HTR-8/SVneo (cell line): ENCODE measurements at regions not wholly inside any gene's neighbourhood (a gene's known extent, or its start where the extent isn't known, plus 50 kb on each side); places are given as distances from the start of the nearest gene placed in this dataset.

Experiments
- DNase-seq: peaks from one replicate; pipeline ENCODE4 v3.0.0; 2011; ENCODE audit warnings: low spot score, mixed read lengths; ENCODE audit not compliant: insufficient read length
- FAIRE-seq: peaks from 2 replicates; lab custom pipeline; 2011; peaks lifted over from hg19 to GRCh38; lab: Jason Lieb, UNC

DNA sequence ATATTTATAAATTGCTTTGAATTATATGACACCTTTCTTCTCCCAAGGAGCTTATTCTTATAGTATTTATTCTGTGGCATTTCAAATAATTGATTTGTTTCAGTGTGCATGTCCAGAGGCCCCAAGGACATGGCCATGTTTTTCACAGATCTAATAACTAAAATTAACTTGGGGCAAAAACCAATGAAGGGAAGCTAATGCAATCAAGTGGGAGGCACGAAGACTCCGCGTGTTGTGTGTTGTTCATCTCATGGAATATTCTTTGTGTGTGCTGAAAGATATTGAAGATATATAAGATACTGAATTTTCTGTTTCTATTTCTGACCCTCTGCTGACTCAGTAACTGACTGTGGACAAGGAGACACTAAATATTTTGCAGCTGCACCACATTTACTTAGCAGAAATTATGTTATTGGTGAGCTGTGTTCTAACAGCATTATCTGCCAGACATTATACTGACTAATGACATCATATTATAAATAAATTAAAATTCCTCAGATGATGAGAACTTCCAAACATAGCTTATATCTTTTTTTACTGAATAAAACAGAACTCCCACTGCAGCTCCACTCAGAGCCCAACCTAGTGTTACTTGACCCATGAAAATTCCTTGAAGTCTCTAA is 519.3 kb upstream of the CXADR start:
- FAIRE-seq (no peak), DNase-seq (no peak)

DNA sequence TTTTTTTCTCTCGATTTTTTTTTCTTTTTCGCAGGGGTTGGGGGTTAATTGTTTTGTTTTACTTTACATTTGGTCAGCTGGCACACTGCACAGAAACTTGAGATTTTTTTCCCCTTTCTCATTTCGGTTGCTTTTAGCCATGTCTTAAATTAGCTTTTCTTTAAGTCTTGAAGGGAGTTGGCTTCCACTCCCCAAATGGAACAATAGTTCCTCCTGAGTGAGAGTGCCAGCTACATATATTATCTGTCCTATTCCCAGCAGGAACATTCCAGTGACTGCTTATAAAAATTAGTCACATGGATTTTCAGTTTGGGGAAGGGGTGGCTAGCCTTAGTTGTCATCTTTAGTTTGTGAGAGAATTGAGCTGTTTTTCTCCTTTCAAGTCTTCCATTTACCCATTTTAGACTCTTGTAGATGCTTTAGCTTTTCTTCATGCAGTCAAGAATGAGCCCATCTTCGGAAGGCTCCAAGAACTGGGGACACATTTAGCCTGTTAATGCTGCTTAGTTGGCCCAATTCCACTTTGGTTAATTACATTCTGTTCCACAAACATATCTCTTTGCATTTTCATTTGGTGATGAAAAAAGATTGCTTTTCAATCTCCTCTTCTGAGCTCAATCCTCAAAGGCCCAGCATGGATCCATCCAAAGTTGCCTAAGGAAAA is 510.1 kb upstream of the CXADR start:
- DNase-seq (no peak), FAIRE-seq (no peak)

DNA sequence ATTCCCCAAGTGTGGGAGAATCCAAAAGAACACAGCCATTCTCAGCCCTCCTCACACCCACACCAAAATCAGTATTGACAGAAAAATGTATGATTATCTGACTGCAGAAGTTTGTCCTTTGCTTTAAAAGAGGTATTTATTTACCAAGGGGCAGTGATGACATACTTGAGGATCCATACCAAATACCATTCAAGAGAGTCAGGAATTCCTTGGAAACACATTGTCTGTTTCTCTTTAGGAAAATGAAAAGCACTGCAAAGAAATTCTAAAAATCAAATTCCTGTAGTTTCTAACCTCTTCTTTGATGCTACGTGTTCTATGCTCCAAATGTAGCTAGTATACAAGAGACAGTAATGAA is 509.6 kb upstream of the CXADR start:
- DNase-seq (peak; percentile 5), FAIRE-seq (no peak)

DNA sequence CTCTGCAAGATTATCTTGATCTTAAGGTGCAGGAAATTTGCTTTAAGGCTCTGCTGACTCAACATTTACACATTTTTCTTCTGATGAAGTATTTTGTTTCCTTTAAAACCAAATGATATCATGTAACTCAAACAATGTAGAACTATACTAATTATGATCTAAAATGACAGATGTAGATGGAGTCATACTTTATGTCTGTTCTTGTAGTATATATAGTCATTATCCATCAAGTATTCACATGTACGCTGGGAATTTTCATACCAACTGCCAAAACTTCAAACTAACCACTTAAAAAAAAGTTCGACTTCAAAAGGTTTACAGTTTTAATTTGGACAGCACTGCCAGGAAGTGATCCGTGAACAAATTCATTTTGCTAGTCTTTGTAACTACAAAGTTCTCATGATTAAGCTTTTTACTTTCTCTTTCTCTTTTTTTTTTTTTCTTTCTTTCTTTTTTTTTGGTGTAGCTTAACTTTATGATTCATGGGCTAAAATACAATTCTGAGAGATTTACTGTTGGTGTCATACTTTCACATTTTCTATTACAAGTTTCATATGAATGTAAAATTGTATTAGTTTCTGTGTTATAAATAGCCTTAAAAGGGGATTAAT is 509.0 kb upstream of the CXADR start:
- FAIRE-seq (no peak), DNase-seq (no peak)

DNA sequence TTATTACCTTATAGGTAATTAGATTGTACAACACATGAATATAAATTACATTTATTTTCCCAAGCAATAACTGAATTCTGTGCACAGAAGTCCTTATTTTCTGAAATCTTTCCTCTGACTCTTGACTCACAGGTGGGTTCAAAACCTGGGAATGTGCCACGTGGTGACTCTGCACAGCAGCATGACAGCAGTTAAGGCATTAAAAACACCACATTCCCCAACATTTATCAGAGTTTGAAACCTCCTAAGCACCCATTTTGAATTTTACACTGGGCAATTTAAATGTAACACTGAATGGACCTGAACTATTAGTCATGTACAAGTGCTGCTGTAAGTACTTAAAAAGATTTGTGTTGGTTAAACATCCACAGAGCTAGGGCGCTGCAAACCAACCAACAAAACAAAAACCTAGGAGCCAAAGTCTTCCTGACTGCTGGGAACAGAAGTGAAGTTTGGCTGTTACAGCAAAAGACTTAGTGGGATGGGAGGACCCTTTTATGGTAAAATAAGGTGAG is 480.6 kb upstream of the CXADR start:
- no peak for DNase-seq
- FAIRE-seq = no peak

DNA sequence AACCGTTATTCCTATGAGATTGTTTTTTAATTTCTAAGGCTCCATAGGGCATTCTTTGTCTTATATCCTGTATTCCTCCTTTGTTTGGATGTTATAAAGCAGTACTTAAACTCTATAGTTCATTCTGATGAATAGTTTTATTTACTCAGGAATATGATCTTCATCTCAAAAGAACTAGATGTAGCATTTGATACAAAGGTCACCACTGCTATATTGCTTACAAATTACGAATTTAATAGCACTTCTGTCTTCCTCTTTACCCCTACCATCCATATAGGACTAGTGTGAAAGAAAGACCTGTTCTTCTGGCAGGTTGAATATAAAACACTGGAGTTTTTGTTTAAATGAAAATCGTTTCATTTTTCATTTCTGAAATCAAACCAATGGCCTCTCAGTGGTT is 468.1 kb upstream of the CXADR start:
- no peak for FAIRE-seq

DNA sequence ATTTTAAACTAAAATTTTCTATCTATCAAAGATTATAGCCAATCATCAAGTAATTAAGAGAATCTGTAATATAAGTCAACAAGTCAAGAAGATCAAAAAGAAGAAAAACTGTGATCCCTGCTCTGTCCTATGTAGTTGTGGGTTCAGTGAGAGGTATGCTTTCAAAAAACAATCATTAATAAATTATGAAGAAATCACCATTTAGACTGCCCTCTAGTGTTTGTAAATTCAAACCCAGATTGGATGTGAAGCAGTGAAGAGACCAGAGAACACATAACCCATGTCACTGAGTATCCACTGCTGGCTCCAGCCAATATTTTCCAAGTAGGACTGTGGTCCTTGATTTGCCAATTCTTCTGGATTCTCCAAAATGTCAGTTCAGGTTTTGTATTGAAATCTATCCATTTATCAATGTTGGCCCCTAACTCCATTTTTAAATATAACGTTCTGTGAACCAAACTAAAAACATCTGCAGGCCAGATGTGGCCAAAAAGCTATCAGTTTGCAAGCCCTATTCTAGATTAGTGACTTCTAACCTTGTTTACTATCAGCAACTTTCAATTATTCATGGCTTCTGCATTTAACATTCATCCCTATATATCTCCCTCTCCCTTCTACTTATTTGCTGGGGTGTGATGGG is 467.5 kb upstream of the CXADR start:
- DNase-seq = peak; percentile 14

More for the DNA sequence above, 468.1 kb upstream of the CXADR start:
- no peak for DNase-seq

DNA sequence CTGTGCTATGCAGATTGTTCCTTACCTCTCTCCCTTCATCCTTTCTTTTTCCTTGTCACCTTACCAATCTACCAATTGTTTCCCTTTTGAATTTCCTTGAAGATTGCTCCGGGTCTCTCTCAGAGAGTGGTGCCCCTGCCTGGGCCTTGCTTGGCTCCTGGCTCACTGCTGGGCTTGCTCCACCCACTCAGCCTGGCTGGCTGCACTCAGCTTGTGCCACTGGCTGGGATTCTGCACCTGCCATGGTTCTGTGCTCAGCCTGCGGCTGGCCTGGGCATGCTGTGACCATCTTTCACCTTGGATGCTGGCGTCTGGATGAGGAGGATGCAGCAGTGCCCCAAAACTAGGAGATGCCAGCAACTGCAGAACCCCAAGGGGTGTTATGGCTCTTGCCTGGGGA is 463.9 kb upstream of the CXADR start:
- FAIRE-seq = no peak
- no peak for DNase-seq

More for the DNA sequence above, 467.5 kb upstream of the CXADR start:
- no peak for FAIRE-seq

DNA sequence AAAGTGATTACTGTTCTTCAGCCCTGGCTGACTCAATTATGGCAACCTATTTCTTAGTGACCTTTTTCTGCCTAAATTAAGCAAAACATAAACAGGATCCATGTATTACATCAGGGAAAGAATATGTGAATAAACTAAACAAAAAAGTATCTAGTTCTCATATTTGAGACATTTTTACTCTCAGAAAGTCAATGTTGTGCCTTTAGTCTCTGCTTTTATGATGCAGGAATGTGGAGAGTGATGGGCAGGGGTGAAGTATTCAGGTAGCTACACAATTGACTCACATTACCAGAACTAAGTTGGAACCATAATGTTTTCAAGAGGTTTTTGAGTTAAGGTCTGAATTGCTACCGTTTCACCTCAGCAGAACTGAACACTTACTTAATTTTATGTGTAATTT is 462.7 kb upstream of the CXADR start:
- no peak for DNase-seq
- FAIRE-seq = no peak

DNA sequence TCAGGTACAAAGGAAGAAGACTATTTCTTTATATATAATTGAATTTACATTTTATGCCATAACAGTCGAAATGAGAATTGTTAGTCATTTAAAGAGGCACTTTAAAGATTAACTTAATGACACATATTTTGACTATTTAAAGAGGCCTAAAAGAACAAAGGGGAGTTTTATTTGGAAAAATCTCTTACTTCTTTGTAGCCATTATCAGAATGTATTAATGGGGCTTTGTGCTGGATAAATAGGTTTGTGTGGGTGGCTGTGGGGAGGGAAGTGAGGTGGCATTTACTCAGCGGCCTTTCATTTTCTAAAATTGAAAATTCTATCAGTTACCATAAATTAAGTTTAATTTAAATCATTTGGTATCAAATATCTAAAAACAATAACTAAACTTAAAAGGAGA is 462.2 kb upstream of the CXADR start:
- no peak for DNase-seq
- no peak for FAIRE-seq

DNA sequence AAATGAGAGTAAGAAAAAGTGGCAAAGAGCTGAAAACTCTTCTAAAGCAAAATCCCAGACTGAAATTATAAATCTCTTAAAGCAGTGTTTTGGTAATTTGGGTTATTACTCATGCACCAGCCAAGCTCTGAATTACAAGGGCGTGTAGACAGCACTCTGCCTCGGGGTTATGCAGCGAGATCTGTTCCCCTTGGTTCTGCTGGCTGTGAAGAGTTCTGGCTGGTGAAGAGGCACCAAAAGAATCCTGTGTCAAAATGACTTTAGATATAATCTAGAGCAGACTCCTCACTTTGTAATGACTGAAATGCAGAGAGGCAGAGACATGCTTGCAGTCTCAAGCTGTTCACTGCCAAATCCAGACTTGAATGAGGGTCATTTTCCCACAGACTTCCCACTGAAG is 461.8 kb upstream of the CXADR start:
- DNase-seq (no peak), FAIRE-seq (no peak)

DNA sequence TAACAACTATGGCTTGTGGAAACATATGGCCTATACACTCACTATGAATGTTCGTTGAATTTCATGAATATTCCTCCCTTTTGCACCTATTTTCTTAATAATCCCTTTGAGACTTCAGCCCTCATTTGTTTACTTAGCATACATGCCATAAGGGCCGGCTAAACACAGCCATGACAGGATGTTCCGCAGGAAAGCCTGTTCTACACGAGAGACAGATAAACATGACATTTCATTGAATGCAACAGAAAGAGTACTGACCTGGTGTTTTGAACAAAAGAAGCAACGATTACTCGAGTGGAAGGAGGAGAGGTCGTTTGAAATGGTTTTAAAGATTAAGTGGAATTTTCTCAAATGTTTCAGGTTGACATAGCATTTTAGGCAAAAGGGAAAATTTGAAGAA is 459.5 kb upstream of the CXADR start:
- DNase-seq = no peak
- no peak for FAIRE-seq

DNA sequence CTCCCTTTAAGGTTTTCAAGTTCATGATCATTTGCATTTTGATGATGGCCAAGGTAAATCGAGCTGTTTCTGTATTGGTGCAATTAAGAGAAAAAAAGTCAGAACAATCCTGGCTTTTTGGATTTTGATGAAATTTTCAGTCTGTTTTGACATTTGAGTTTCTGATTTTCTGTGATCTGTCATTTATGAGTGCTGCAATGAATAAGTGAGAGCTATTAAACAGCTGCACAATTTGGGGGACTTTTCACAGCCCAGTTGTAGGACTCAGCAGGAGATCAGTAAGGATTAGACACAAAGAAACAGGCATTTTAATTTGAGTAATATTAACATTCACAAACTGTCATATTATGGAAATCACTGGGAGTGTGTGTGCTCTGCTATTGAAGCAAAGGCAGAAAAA is 452.9 kb upstream of the CXADR start:
- DNase-seq (no peak), FAIRE-seq (no peak)

DNA sequence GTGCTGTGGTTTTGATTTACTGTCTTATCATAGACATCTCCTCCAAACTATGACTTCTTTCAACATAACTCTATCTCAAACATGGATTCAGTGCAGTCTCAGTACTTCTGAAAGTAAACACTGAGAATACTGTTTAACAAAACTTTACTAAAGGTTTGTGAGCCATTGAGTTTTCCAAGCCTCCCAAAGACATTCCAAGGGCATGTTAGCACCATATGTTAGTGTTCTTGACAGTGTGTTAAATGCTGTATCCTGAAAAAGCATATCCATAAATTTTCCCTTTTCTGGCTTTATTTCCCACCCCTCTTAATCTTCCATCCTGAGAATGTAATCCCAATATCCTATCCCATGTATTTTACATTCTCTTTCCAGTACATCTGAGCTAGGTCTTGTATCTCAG is 446.8 kb upstream of the CXADR start:
- no peak for FAIRE-seq
- no peak for DNase-seq

DNA sequence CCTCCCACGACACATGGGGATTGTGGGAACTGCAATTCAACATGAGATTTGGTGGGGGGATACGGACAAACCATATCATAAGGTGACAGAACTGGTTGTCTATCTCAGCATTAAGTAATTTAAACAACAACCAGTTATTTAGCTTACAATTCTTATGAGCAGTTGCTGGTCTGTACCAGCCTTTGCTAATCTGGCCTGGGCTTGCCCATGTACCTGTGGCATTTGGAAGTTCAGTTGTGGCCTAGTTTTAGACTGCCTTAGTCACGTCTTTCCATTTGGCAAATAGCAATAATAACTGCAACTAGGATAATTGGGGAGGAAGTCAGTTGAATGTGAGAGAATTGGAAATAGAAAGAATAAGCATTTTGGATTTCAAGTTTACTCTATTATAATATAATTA is 441.8 kb upstream of the CXADR start:
- FAIRE-seq = no peak

DNA sequence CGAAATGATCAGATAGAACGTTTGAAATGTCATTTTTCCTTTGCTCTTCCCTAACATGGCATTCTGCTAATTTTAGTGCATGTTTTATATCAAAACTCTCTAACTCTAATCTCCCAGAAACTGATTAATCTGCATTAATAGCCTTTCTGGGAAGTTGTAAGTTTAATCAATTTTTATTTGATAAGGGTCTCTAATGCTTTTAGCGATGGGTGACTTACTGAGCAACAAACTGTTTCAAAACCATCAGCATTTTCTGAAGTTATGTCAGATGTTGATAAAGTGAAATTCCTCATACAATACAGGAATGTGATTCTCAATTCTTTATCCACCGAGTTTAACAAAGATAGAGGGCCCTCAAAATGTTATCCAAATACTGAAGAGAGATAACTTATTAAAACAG is 431.6 kb upstream of the CXADR start:
- DNase-seq (no peak), FAIRE-seq (no peak)

More for the DNA sequence above, 441.8 kb upstream of the CXADR start:
- DNase-seq = no peak

DNA sequence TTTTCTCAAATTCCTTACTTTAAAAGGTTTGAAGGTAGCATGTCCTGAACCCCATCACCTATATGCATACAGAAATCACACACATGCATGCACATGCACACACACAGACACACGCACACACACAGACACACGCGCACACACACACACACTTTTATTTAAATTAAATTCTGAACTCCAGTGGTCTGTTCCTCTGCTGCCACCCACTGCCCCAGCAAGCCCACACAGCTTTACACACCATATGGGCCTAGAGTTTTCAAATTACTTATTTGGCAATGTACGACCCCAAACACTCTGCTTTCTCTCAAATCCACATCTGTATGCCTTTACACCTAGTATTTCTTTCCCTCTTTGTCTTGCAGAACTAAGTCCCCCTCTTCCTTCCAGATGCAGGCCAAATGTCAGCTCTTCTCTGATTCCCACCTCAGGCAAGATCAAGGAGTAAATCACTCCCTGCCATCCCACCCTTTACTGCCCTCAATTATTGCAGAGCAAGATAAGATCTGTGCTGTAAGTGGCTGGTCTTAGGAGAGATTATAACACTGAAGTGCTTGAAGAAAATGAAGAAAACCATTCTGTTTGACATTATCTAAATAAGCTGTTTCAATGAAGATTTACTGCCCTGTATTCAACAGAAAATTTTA is 429.9 kb upstream of the CXADR start:
- FAIRE-seq = peak; percentile 44

DNA sequence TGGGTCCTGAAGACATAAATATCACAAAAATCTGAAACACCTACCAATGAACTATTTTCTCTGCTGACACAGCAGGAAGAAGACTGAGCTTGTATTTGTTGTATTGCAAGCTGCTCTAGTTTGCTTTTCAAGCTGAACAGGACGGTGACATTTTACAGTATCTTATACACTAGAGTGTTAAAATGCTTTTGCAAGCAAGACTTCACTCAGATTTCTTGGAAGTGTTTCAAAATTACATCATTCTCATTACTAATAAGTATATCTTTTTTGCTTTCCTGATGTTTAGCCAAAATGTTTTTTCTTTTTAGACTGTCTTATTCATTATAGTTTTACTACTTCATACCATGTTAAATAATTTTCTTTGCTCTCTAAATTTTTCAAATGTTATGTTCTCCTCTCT is 427.1 kb upstream of the CXADR start:
- no peak for DNase-seq
- no peak for FAIRE-seq

More for the DNA sequence above, 429.9 kb upstream of the CXADR start:
- DNase-seq = no peak

DNA sequence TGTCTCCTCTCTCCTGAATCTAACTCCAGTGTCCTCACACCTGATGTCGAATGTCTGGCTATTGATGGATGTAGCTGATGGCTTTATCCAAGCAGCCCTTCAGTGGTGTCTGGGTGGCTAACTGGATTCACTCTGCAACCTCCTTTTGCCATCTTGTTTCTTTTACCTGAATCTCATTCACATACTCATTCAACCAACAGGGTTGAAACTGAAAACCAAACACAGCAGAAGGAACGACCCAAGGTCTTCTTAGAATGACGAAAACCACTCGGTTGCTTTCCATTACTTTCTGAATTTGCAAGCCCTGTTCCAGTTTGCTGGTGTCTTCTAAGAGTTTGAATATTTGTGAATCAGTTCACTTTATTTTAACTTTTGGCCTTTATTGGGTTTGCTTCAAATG is 424.3 kb upstream of the CXADR start:
- FAIRE-seq (no peak), DNase-seq (no peak)

DNA sequence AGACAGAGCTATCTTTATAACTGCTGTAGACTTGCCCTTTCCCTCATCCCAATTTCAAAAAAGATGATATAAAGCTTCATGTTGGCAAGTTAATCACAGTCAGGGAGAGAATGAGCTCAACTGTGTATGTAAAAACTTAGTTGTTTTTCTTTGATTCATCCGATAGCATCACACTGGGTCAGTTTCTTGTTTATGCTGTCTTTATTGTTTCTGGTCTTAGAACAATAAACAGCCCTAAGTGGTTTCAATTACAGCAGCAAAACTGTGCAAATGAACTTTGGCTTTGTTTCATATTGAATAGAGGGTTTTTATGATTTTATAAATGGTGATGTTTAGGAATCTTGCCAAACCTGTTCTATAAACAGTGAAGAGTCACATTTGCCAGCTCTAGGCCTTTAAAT is 423.8 kb upstream of the CXADR start:
- FAIRE-seq (no peak), DNase-seq (no peak)

DNA sequence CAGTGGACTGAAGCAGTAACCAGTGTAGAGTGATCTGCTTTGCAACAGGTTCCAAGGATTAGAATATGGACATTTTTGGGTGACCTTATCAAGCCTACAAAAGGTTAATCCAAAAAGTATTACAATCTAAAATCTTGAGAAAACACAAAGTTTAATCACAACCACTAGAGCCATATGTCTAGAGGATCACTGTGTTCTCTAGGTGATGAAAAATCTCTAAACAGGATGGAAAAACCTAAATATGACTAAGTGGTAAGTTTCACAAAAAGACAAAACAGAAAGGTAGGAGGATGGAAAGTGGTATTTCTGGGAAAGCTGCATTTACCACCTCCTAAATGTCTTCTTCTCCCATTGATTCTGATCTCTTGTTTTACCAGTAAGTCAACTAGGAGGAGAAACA is 411.1 kb upstream of the CXADR start:
- DNase-seq (no peak), FAIRE-seq (no peak)
